ENCODE measurements at regions not wholly inside any gene's neighbourhood (a gene's known extent, or its start where the extent isn't known, plus 50 kb on each side); places are given as distances from the start of the nearest gene placed in this dataset.
A peak's percentile ranks its signal among the peaks of the same experiment; 100 is the strongest.

GRCh38 chr16:85231959-85232358 lies 119.7 kb upstream of the CIBAR2 start:
- no peak for TF ChIP-seq CTCF (IDR thresholded peaks at IDR 0.05; ENCODE audit: low read depth, low read length, missing control alignments)
- in situ Hi-C loops (cut with HindIII; ENCODE audit: low pct_ligation_motif_present, low sequenced_read_pairs): no loop called here
- DNase-seq: no peak
- Histone ChIP-seq H3K27me3 (replicated peaks) (no peaks in the 10 kb centered on the region), H3K4me3 (ENCODE audit: low read depth, low read length) (no peak overlapping the region), H3K36me3 (replicated peaks) (no peaks in the 10 kb centered on the region), H3K27ac (no peak overlapping the region)

GRCh38 chr16:85232369-85233142 lies 120.3 kb upstream of the CIBAR2 start:
- no peaks in the 10 kb centered on the region for H3K27me3 ChIP-seq (replicated peaks)
- H3K4me3 ChIP-seq (ENCODE audit: low read depth, low read length): no peak overlapping the region
- H3K36me3 ChIP-seq (replicated peaks): no peaks in the 10 kb centered on the region
- TF ChIP-seq CTCF (IDR thresholded peaks at IDR 0.05; ENCODE audit: low read depth, low read length, missing control alignments): no peak
- DNase-seq: no peak
- no peak overlapping the region for H3K27ac ChIP-seq
- in situ Hi-C loops (cut with HindIII; ENCODE audit: low pct_ligation_motif_present, low sequenced_read_pairs): no loop called here

- no peaks in the 10 kb centered on the region for H3K36me3 ChIP-seq (replicated peaks)
- no peak overlapping the region for H3K4me3 ChIP-seq (ENCODE audit: low read depth, low read length)
- no peak overlapping the region for H3K27ac ChIP-seq
- TF ChIP-seq CTCF (IDR thresholded peaks at IDR 0.05; ENCODE audit: low read depth, low read length, missing control alignments): no peak
- DNase-seq: no peak
- H3K27me3 ChIP-seq (replicated peaks): no peaks in the 10 kb centered on the region
- in situ Hi-C loops (cut with HindIII; ENCODE audit: low pct_ligation_motif_present, low sequenced_read_pairs): no loop called here
These were observed 121.2 kb upstream of the CIBAR2 start for GRCh38 chr16:85233516-85233915.

GRCh38 chr16:85234310-85235204 lies 122.3 kb upstream of the CIBAR2 start:
- DNase-seq: peak; percentile 41
- in situ Hi-C loops (cut with HindIII; ENCODE audit: low pct_ligation_motif_present, low sequenced_read_pairs): no loop called here
- no peaks in the 10 kb centered on the region for H3K36me3 ChIP-seq (replicated peaks)
- H3K27me3 ChIP-seq (replicated peaks): no peaks in the 10 kb centered on the region
- H3K4me3 ChIP-seq (ENCODE audit: low read depth, low read length): peak overlapping the region; percentile 45
- peak overlapping the region; percentile 45 for H3K27ac ChIP-seq
- TF ChIP-seq CTCF (IDR thresholded peaks at IDR 0.05; ENCODE audit: low read depth, low read length, missing control alignments): no peak

GRCh38 chr16:85235991-85236817 lies 123.9 kb upstream of the CIBAR2 start:
- in situ Hi-C loops (cut with HindIII; ENCODE audit: low pct_ligation_motif_present, low sequenced_read_pairs): no loop called here
- peak overlapping the region; percentile 50 for H3K27ac ChIP-seq
- no peak for DNase-seq
- H3K36me3 ChIP-seq (replicated peaks): no peaks in the 10 kb centered on the region
- no peaks in the 10 kb centered on the region for H3K27me3 ChIP-seq (replicated peaks)
- H3K4me3 ChIP-seq (ENCODE audit: low read depth, low read length): peak overlapping the region; percentile 20
- TF ChIP-seq CTCF (IDR thresholded peaks at IDR 0.05; ENCODE audit: low read depth, low read length, missing control alignments): no peak
